ENCODE measurements at regions not wholly inside any gene's neighbourhood (a gene's known extent, or its start where the extent isn't known, plus 50 kb on each side); places are given as distances from the start of the nearest gene placed in this dataset.
A peak's percentile ranks its signal among the peaks of the same experiment; 100 is the strongest.

GRCh38 chr2:189337656-189338055, 103.6 kb upstream of the WDR75 start:
- no peaks in the 10 kb centered on the region for H3K9me3 ChIP-seq
- H3K4me1 ChIP-seq, result peaks cover 0 to 5% (median 0%) of the 10 kb centered on the region in 3 donors
- H3K27ac ChIP-seq, result peak overlapping the region in 3 of 4 donors; percentile 47 to 77 (median 74)
- DNase-seq, result no peak
- 4 to 21% methylated on average over 1 of the region's 1 CpG for WGBS, 2 donors
- H3K4me3 ChIP-seq, result no peak overlapping the region
- TF ChIP-seq CTCF (IDR thresholded peaks at IDR 0.05) (no peak), POLR2A (IDR thresholded peaks at IDR 0.05) (no peak)
- H3K27me3 ChIP-seq, result no peaks in the 10 kb centered on the region
- intact Hi-C loops (cut with DNase I), result no loop called here
- H3K36me3 ChIP-seq, result no peaks in the 10 kb centered on the region

- intact Hi-C loops (cut with DNase I), result no loop called here
- Histone ChIP-seq H3K4me3 (no peak overlapping the region), H3K27me3 (no peaks in the 10 kb centered on the region), H3K27ac (peak overlapping the region; percentile 28 to 77 (median 60)), H3K4me1 (peaks cover 0 to 5% (median 0%) of the 10 kb centered on the region in 3 donors), H3K9me3 (no peaks in the 10 kb centered on the region), H3K36me3 (no peaks in the 10 kb centered on the region)
- no peak for DNase-seq
- WGBS, 2 donors, result 43 to 48% methylated on average over 3 of the region's 3 CpGs
- no peak for TF ChIP-seq POLR2A (IDR thresholded peaks at IDR 0.05)
- TF ChIP-seq CTCF (IDR thresholded peaks at IDR 0.05), result no peak
Observed at GRCh38 chr2:189338115-189338514, 103.2 kb upstream of the WDR75 start.

- Histone ChIP-seq H3K4me3 (no peak overlapping the region), H3K27me3 (no peaks in the 10 kb centered on the region), H3K9me3 (no peaks in the 10 kb centered on the region), H3K36me3 (no peaks in the 10 kb centered on the region), H3K4me1 (peaks cover 0 to 5% (median 0%) of the 10 kb centered on the region in 3 donors), H3K27ac (no peak overlapping the region)
- intact Hi-C loops (cut with DNase I), result no loop called here
- TF ChIP-seq POLR2A (IDR thresholded peaks at IDR 0.05), result no peak
- TF ChIP-seq CTCF (IDR thresholded peaks at IDR 0.05), result no peak
- no peak for DNase-seq
- 89% methylated on average over 1 of the region's 1 CpG for WGBS, 2 donors
Observed at GRCh38 chr2:189341077-189341476, 100.2 kb upstream of the WDR75 start.

- Histone ChIP-seq H3K36me3 (no peaks in the 10 kb centered on the region), H3K9me3 (no peaks in the 10 kb centered on the region), H3K4me3 (no peak overlapping the region), H3K27ac (peak overlapping the region in 1 of 4 donors; percentile 1), H3K4me1 (peaks cover 0 to 23% (median 14%) of the 10 kb centered on the region in 3 donors), H3K27me3 (no peaks in the 10 kb centered on the region)
- WGBS, 2 donors, result 77 to 82% methylated on average over 2 of the region's 2 CpGs
- no peak for TF ChIP-seq CTCF (IDR thresholded peaks at IDR 0.05)
- TF ChIP-seq POLR2A (IDR thresholded peaks at IDR 0.05), result no peak
- intact Hi-C loops (cut with DNase I), result no loop called here
- DNase-seq, result no peak
Observed at GRCh38 chr2:189344043-189344442, 97.2 kb upstream of the WDR75 start.

GRCh38 chr2:189347540-189347939, 93.7 kb upstream of the WDR75 start:
- TF ChIP-seq POLR2A (IDR thresholded peaks at IDR 0.05) (no peak), CTCF (IDR thresholded peaks at IDR 0.05) (no peak)

More at GRCh38 chr2:189347540-189347939, 93.7 kb upstream of the WDR75 start:
- Histone ChIP-seq H3K27me3 (no peaks in the 10 kb centered on the region), H3K27ac (peak overlapping the region in 3 of 4 donors; percentile 54 to 77 (median 72)), H3K4me1 (peaks cover 0 to 23% (median 18%) of the 10 kb centered on the region in 3 donors), H3K4me3 (no peak overlapping the region), H3K36me3 (no peaks in the 10 kb centered on the region), H3K9me3 (no peaks in the 10 kb centered on the region)
- DNase-seq, result no peak
- WGBS, 2 donors, result 6 to 11% methylated on average over 1 of the region's 1 CpG
- intact Hi-C loops (cut with DNase I), result no loop called here

Data from esophagus squamous epithelium (tissue), 5 donors.